ENCODE measurements at regions not wholly inside any gene's neighbourhood (a gene's known extent, or its start where the extent isn't known, plus 50 kb on each side); places are given as distances from the start of the nearest gene placed in this dataset.
"Not testable (repeated sequence)": the region's sequence is repeated elsewhere in the genome, so short reads cannot be mapped to it uniquely, and the experiment has no call there.

- no peak for DNase-seq (ENCODE audit: low read depth)
Observed at GRCh38 chr18:34400834-34401233, 176.1 kb upstream of the NOL4 start.

GRCh38 chr18:34401775-34402174 is 177.1 kb upstream of the NOL4 start:
- TF ChIP-seq CTCF (IDR thresholded peaks at IDR 0.05; ENCODE audit: insufficient read depth, low read depth, low read length), result no peak
- H3K4me3 ChIP-seq (ENCODE audit: low read depth, low read length), result no peak overlapping the region
- no peak for DNase-seq (ENCODE audit: low read depth)

More at GRCh38 chr18:34400834-34401233, 176.1 kb upstream of the NOL4 start:
- no peak overlapping the region for H3K4me3 ChIP-seq (ENCODE audit: low read depth, low read length)
- no peak for TF ChIP-seq CTCF (IDR thresholded peaks at IDR 0.05; ENCODE audit: insufficient read depth, low read depth, low read length)

- not testable (repeated sequence) for H3K4me3 ChIP-seq (ENCODE audit: low read depth, low read length); DNase-seq (ENCODE audit: low read depth)
Observed at GRCh38 chr18:34407471-34407870, 182.8 kb upstream of the NOL4 start.

- no peak for DNase-seq (ENCODE audit: low read depth)
- TF ChIP-seq CTCF (IDR thresholded peaks at IDR 0.05; ENCODE audit: insufficient read depth, low read depth, low read length), result no peak
- H3K4me3 ChIP-seq (ENCODE audit: low read depth, low read length), result no peak overlapping the region
Observed at GRCh38 chr18:34411952-34412351, 187.2 kb upstream of the NOL4 start.

GRCh38 chr18:34431042-34431441 is 206.3 kb upstream of the NOL4 start:
- no peak overlapping the region for H3K4me3 ChIP-seq (ENCODE audit: low read depth, low read length)
- DNase-seq (ENCODE audit: low read depth), result no peak
- no peak for TF ChIP-seq CTCF (IDR thresholded peaks at IDR 0.05; ENCODE audit: insufficient read depth, low read depth, low read length)

- H3K4me3 ChIP-seq (ENCODE audit: low read depth, low read length), result no peak overlapping the region
- no peak for TF ChIP-seq CTCF (IDR thresholded peaks at IDR 0.05; ENCODE audit: insufficient read depth, low read depth, low read length)
- DNase-seq (ENCODE audit: low read depth), result no peak
Observed at GRCh38 chr18:34444622-34445021, 219.9 kb upstream of the NOL4 start.

GRCh38 chr18:34448662-34449061 is 223.9 kb upstream of the NOL4 start:
- TF ChIP-seq CTCF (IDR thresholded peaks at IDR 0.05; ENCODE audit: insufficient read depth, low read depth, low read length), result no peak
- no peak for DNase-seq (ENCODE audit: low read depth)
- no peak overlapping the region for H3K4me3 ChIP-seq (ENCODE audit: low read depth, low read length)
